ENCODE measurements at regions not wholly inside any gene's neighbourhood (a gene's known extent, or its start where the extent isn't known, plus 50 kb on each side); places are given as distances from the start of the nearest gene placed in this dataset.

GRCh38 chr1:25043228-25043580 lies 113.1 kb upstream of the RUNX3 start:
- H3K27ac Mint-ChIP-seq = no peak overlapping the region
- no peak overlapping the region; the same call in 1 of the 2 replicates for H3K14ac ChIP-seq (ENCODE audit: insufficient read depth, low read length)
- no peak overlapping the region for H2BK20ac ChIP-seq (ENCODE audit: low read depth, low read length, poor library complexity, severe bottlenecking)
- no peak overlapping the region for H3K4me3 Mint-ChIP-seq
- no peak overlapping the region for H3K23ac ChIP-seq (ENCODE audit: insufficient read length, low read depth, low read length)
- no peak overlapping the region for H3K18ac ChIP-seq (ENCODE audit: insufficient read length, low read depth, low read length)
- no peak overlapping the region for H3K4ac ChIP-seq (ENCODE audit: low read depth, low read length)
- DNase-seq = no peak
- H2BK5ac ChIP-seq (ENCODE audit: insufficient read length, low read length) = no peak overlapping the region
- H2AFZ ChIP-seq (ENCODE audit: low read length) = no peak overlapping the region
- H3K4me2 ChIP-seq (ENCODE audit: insufficient read depth, insufficient read length, low read length) = no peak overlapping the region
- H4K91ac ChIP-seq (ENCODE audit: insufficient read length, low read depth, low read length) = no peak overlapping the region
- no peaks in the 10 kb centered on the region for H3K4me1 ChIP-seq (ENCODE audit: insufficient read depth, low read length)
- no peak overlapping the region for H2BK12ac ChIP-seq (ENCODE audit: insufficient read length, low read depth, low read length)
- peaks cover 0 to 4% of the 10 kb centered on the region in 2 experiments; a peak in 2 of 4 replicates for H3K4me1 Mint-ChIP-seq
- H3K23me2 ChIP-seq (ENCODE audit: insufficient read length, low read depth, low read length, poor library complexity, severe bottlenecking) = no peaks in the 10 kb centered on the region
- H3K9ac ChIP-seq (ENCODE audit: extremely low read depth, insufficient read length, low read length) = no peak overlapping the region
- no peak overlapping the region for H3T11ph ChIP-seq (ENCODE audit: low read length)
- H3K56ac ChIP-seq (ENCODE audit: insufficient read length, low read depth, low read length) = no peak overlapping the region
- TF ChIP-seq CTCF (conservative IDR thresholded peaks at IDR 0.05) = no peak
- no peak overlapping the region for H2BK120ac ChIP-seq (ENCODE audit: low read depth, low read length, poor library complexity, severe bottlenecking)
- H3K27me3 ChIP-seq (ENCODE audit: insufficient read depth, low read length) = no peaks in the 10 kb centered on the region
- no peaks in the 10 kb centered on the region; the same call in 1 of the 2 replicates for H3K27me3 Mint-ChIP-seq (ENCODE audit: low read depth)
- no peak overlapping the region for H2BK15ac ChIP-seq (ENCODE audit: low read depth, low read length)
- no peaks in the 10 kb centered on the region for H4K20me1 ChIP-seq (ENCODE audit: control insufficient read depth, insufficient read depth, insufficient read length)
- H3K79me1 ChIP-seq (ENCODE audit: insufficient read depth, low read depth, low read length, poor library complexity, severe bottlenecking) = no peaks in the 10 kb centered on the region
- no peak overlapping the region for H4K8ac ChIP-seq (replicated peaks; ENCODE audit: insufficient read length, low read depth, low read length)
- H3K9me3 Mint-ChIP-seq = peaks cover 3 to 4% of the 10 kb centered on the region in 2 experiments; a peak in 2 of 5 replicates
- WGBS (ENCODE audit: extremely low coverage, insufficient read length, low lambda C conversion rate) = no CpG with 5 or more reads among the region's 8 CpGs
- no peaks in the 10 kb centered on the region for H3K79me2 ChIP-seq (ENCODE audit: insufficient read depth, low read length)
- no peaks in the 10 kb centered on the region for H3K9me3 ChIP-seq (ENCODE audit: control insufficient read depth, low read depth, low read length)
- no peak overlapping the region for H3K27ac ChIP-seq (ENCODE audit: insufficient read length, low read depth, low read length)
- H2AK5ac ChIP-seq (ENCODE audit: insufficient read length, low read length) = no peak overlapping the region
- H3K36me3 Mint-ChIP-seq (ENCODE audit: insufficient read depth in 1 of 3, low read depth in 3 of 3) = no peaks in the 10 kb centered on the region; a peak in 2 of 7 replicates
- no peak overlapping the region for H4K5ac ChIP-seq (ENCODE audit: insufficient read length, low read depth, low read length)

Measured in H9 (cell line).